ENCODE measurements at regions not wholly inside any gene's neighbourhood (a gene's known extent, or its start where the extent isn't known, plus 50 kb on each side); places are given as distances from the start of the nearest gene placed in this dataset.

DNA sequence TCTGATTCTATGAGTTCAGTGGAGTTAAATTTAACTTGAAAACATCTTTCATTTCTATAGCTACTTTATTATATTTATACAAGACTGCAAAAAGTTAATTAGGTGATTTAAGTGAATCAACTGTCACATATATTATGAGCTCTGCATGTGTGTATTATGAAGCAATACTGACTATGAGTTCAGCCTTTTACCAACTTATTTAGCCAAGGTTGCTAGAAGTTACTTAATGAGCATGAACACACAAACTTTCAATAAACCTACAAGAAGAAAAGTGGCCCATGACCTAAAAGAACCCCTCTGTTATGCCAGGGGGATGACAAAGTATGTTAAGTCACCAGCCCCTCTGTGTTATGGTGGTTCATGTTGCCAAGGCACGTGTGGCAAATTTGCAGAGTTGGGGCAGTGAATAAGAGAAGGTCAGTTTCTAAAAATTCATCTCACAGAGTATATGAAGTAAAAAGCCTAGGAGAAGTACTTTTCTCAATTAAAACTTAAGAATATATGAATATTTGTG lies 86.7 kb upstream of the LYPLAL1 start:
- Histone ChIP-seq H3K4me3 (replicated peaks in 1 of 3; ENCODE audit: insufficient read depth in 1 of 3, low read depth in 2 of 3, low read length in 3 of 3) (no peak overlapping the region), H3K4me2 (ENCODE audit: low read depth, low read length) (no peak overlapping the region), H3K9me3 (ENCODE audit: low read length) (no peaks in the 10 kb centered on the region), H3K27ac (ENCODE audit: extremely low read length, insufficient read depth, low read length) (no peak overlapping the region), H2AFZ (ENCODE audit: low read length) (no peak overlapping the region), H3K36me3 (replicated peaks in 1 of 2; ENCODE audit: control insufficient read depth in 1 of 2, insufficient read depth in 2 of 2, low read length in 2 of 2) (no peaks in the 10 kb centered on the region), H4K20me1 (ENCODE audit: insufficient read depth, low read length) (no peaks in the 10 kb centered on the region), H3K9ac (ENCODE audit: insufficient read depth, low read depth, low read length) (no peak overlapping the region), H3K79me2 (ENCODE audit: insufficient read depth, low read length) (no peaks in the 10 kb centered on the region), H3K27me3 (ENCODE audit: control insufficient read depth in 1 of 2, insufficient read depth in 2 of 2, low read length in 2 of 2) (no peaks in the 10 kb centered on the region), H3K4me1 (ENCODE audit: insufficient read depth, low read length) (no peaks in the 10 kb centered on the region)
- POLR2A ChIA-PET, result no interaction called here
- TF ChIP-seq GZF1 (CRISPR knock-in tag; IDR thresholded peaks at IDR 0.05), result no peak
- no peak for ATAC-seq
- BruUV-seq (replicated peaks), result no TSS peak
- CTCF ChIA-PET (ENCODE audit: low intra/inter-chr PET ratio, low total read pairs), result no interaction called here
- no peak for DNase-seq (ENCODE audit: low spot score)
- in situ Hi-C loops (cut with HindIII; ENCODE audit: extremely low pct_ligation_motif_present, low pct_unique_long_range_greater_than_20kb) (no loop called here), intact Hi-C loops (cut with micrococcal nuclease; ENCODE audit: unreplicated experiment) (no loop called here)
- FAIRE-seq, result no peak
- 0% methylated on average over 1 of the region's 1 CpG for WGBS (ENCODE audit: low lambda C conversion rate)

DNA sequence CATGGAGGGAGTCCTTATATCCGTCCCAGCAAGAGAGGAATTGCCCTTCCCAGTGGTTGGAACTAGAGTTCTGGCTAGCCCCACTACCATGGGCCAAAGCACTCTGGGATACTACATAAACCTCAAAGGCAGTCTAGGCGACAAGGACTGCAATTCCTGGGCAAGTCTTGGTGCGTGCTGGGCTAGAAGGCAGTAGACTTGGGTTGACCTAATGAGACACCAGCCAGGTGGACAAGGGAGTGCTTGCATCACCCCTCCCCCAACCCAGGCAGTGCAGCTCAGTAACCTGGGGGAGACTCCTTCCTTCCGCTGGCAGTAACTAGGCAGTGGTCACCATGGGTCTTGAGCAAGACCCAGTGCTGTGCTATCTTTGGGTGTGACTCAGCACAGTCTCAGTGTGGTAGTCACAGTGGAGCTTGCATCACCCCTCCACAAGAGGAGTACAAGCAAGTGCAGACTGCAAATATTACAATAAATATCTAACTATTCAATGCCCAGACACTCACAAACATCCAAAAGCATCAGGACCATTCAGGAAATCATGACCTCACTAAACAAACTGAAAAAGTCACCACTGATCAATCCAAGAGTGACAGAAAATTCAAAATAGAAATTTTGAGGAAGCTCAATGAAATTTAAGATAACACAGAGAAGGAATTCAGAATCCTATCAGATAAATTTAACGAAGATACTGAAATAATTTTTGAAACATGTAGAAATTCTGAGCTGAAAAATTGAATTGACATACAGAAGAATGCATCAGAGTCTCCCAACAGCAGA lies 84.7 kb upstream of the LYPLAL1 start:
- in situ Hi-C loops (cut with HindIII; ENCODE audit: extremely low pct_ligation_motif_present, low pct_unique_long_range_greater_than_20kb), result no loop called here
- FAIRE-seq (no peak), DNase-seq (ENCODE audit: low spot score) (peak; percentile 28), ATAC-seq (peak; percentile 74)
- POLR2A ChIA-PET, result no interaction called here
- H3K4me2 ChIP-seq (ENCODE audit: low read depth, low read length), result no peak overlapping the region
- BruUV-seq (replicated peaks), result no TSS peak
- H3K9me3 ChIP-seq (ENCODE audit: low read length), result no peaks in the 10 kb centered on the region
- H3K4me3 ChIP-seq (replicated peaks in 1 of 3; ENCODE audit: insufficient read depth in 1 of 3, low read depth in 2 of 3, low read length in 3 of 3), result no peak overlapping the region
- CTCF ChIA-PET (ENCODE audit: low intra/inter-chr PET ratio, low total read pairs), result no interaction called here
- WGBS (ENCODE audit: low lambda C conversion rate), result 0% methylated on average over 3 of the region's 5 CpGs
- no peak overlapping the region for H3K9ac ChIP-seq (ENCODE audit: insufficient read depth, low read depth, low read length)
- H3K27ac ChIP-seq (ENCODE audit: extremely low read length, insufficient read depth, low read length), result no peak overlapping the region
- H3K27me3 ChIP-seq (ENCODE audit: control insufficient read depth in 1 of 2, insufficient read depth in 2 of 2, low read length in 2 of 2), result no peaks in the 10 kb centered on the region
- H3K79me2 ChIP-seq (ENCODE audit: insufficient read depth, low read length), result no peaks in the 10 kb centered on the region
- H3K36me3 ChIP-seq (replicated peaks in 1 of 2; ENCODE audit: control insufficient read depth in 1 of 2, insufficient read depth in 2 of 2, low read length in 2 of 2), result no peaks in the 10 kb centered on the region
- no peaks in the 10 kb centered on the region for H3K4me1 ChIP-seq (ENCODE audit: insufficient read depth, low read length)
- H2AFZ ChIP-seq (ENCODE audit: low read length), result no peak overlapping the region
- intact Hi-C loops (cut with micrococcal nuclease; ENCODE audit: unreplicated experiment), result no loop called here
- no peaks in the 10 kb centered on the region for H4K20me1 ChIP-seq (ENCODE audit: insufficient read depth, low read length)
- TF ChIP-seq ZEB1 (IDR thresholded peaks at IDR 0.05; ENCODE audit: insufficient replicate concordance, low read depth), result no peak
- no peak for TF ChIP-seq TCF12 (IDR thresholded peaks at IDR 0.05)
- no peak for TF ChIP-seq TCF12 (CRISPR knock-in tag; IDR thresholded peaks at IDR 0.05)
- TF ChIP-seq NONO (IDR thresholded peaks at IDR 0.05), result no peak
- TF ChIP-seq NONO (CRISPR knock-in tag; conservative IDR thresholded peaks at IDR 0.05), result no peak
- TF ChIP-seq, protein P1, sequence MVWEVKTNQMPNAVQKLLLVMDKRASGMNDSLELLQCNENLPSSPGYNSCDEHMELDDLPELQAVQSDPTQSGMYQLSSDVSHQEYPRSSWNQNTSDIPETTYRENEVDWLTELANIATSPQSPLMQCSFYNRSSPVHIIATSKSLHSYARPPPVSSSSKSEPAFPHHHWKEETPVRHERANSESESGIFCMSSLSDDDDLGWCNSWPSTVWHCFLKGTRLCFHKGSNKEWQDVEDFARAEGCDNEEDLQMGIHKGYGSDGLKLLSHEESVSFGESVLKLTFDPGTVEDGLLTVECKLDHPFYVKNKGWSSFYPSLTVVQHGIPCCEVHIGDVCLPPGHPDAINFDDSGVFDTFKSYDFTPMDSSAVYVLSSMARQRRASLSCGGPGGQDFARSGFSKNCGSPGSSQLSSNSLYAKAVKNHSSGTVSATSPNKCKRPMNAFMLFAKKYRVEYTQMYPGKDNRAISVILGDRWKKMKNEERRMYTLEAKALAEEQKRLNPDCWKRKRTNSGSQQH (CRISPR knock-in tag; IDR thresholded peaks at IDR 0.05; ENCODE audit: low read depth), result no peak
- TF ChIP-seq, protein P2, sequence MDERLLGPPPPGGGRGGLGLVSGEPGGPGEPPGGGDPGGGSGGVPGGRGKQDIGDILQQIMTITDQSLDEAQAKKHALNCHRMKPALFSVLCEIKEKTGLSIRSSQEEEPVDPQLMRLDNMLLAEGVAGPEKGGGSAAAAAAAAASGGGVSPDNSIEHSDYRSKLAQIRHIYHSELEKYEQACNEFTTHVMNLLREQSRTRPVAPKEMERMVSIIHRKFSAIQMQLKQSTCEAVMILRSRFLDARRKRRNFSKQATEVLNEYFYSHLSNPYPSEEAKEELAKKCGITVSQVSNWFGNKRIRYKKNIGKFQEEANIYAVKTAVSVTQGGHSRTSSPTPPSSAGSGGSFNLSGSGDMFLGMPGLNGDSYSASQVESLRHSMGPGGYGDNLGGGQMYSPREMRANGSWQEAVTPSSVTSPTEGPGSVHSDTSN (CRISPR knock-in tag; IDR thresholded peaks at IDR 0.05), result no peak
- TF ChIP-seq, protein P3, sequence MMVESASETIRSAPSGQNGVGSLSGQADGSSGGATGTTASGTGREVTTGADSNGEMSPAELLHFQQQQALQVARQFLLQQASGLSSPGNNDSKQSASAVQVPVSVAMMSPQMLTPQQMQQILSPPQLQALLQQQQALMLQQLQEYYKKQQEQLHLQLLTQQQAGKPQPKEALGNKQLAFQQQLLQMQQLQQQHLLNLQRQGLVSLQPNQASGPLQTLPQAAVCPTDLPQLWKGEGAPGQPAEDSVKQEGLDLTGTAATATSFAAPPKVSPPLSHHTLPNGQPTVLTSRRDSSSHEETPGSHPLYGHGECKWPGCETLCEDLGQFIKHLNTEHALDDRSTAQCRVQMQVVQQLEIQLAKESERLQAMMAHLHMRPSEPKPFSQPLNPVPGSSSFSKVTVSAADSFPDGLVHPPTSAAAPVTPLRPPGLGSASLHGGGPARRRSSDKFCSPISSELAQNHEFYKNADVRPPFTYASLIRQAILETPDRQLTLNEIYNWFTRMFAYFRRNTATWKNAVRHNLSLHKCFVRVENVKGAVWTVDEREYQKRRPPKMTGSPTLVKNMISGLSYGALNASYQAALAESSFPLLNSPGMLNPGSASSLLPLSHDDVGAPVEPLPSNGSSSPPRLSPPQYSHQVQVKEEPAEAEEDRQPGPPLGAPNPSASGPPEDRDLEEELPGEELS (CRISPR knock-in tag; IDR thresholded peaks at IDR 0.05), result no peak
- no peak for TF ChIP-seq CREB1 (IDR thresholded peaks at IDR 0.05)
- TF ChIP-seq CREB1 (CRISPR knock-in tag; IDR thresholded peaks at IDR 0.05), result no peak
- TF ChIP-seq TAF1 (CRISPR knock-in tag; IDR thresholded peaks at IDR 0.05), result no peak
- TF ChIP-seq, protein P4, sequence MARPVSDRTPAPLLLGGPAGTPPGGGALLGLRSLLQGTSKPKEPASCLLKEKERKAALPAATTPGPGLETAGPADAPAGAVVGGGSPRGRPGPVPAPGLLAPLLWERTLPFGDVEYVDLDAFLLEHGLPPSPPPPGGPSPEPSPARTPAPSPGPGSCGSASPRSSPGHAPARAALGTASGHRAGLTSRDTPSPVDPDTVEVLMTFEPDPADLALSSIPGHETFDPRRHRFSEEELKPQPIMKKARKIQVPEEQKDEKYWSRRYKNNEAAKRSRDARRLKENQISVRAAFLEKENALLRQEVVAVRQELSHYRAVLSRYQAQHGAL (CRISPR knock-in tag; IDR thresholded peaks at IDR 0.05; ENCODE audit: not compliant biosample characterization), result no peak
- TF ChIP-seq DPF2 (CRISPR knock-in tag; IDR thresholded peaks at IDR 0.05; ENCODE audit: borderline replicate concordance, low read depth), result no peak

All from HepG2 (cell line).